ENCODE measurements at regions not wholly inside any gene's neighbourhood (a gene's known extent, or its start where the extent isn't known, plus 50 kb on each side); places are given as distances from the start of the nearest gene placed in this dataset.

- DNase-seq: no peak
Measured at GRCh38 chr1:38277646-38278045, 231.1 kb upstream of the POU3F1 start.

- no peak for DNase-seq
Measured at GRCh38 chr1:38275960-38276359, 229.4 kb upstream of the POU3F1 start.

GRCh38 chr1:38274974-38275373 lies 228.4 kb upstream of the POU3F1 start:
- DNase-seq: no peak

- DNase-seq: no peak
Measured at GRCh38 chr1:38273196-38273804, 226.7 kb upstream of the POU3F1 start.

- DNase-seq: no peak
Measured at GRCh38 chr1:38272515-38272914, 225.9 kb upstream of the POU3F1 start.

GRCh38 chr1:38270849-38271633 lies 224.4 kb upstream of the POU3F1 start:
- no peak for DNase-seq

- no peak for DNase-seq
Measured at GRCh38 chr1:38269923-38270848, 223.6 kb upstream of the POU3F1 start.

GRCh38 chr1:38268226-38268625 lies 221.6 kb upstream of the POU3F1 start:
- DNase-seq: no peak

- no peak for DNase-seq
Measured at GRCh38 chr1:38267037-38268036, 220.7 kb upstream of the POU3F1 start.

- DNase-seq: no peak
Measured at GRCh38 chr1:38266197-38266520, 219.6 kb upstream of the POU3F1 start.

- DNase-seq: no peak
Measured at GRCh38 chr1:38265293-38266196, 219.0 kb upstream of the POU3F1 start.

GRCh38 chr1:38263438-38263837 lies 216.8 kb upstream of the POU3F1 start:
- no peak for DNase-seq

GRCh38 chr1:38261574-38261973 lies 215.0 kb upstream of the POU3F1 start:
- DNase-seq: no peak

GRCh38 chr1:38258085-38258627 lies 211.6 kb upstream of the POU3F1 start:
- no peak for DNase-seq

- no peak for DNase-seq
Measured at GRCh38 chr1:38257374-38257773, 210.8 kb upstream of the POU3F1 start.

GRCh38 chr1:38256072-38256471 lies 209.5 kb upstream of the POU3F1 start:
- DNase-seq: no peak

- no peak for DNase-seq
Measured at GRCh38 chr1:38253314-38253713, 206.7 kb upstream of the POU3F1 start.

GRCh38 chr1:38250356-38250755 lies 203.8 kb upstream of the POU3F1 start:
- no peak for DNase-seq

- no peak for DNase-seq
Measured at GRCh38 chr1:38249001-38249400, 202.4 kb upstream of the POU3F1 start.

- no peak for DNase-seq
Measured at GRCh38 chr1:38246955-38247952, 200.7 kb upstream of the POU3F1 start.

Measured in CD4-positive, alpha-beta T cell treated with Interferon alpha-2 for 1 hour (primary cell).